IMR-90 (cell line): ENCODE measurements at regions not wholly inside any gene's neighbourhood (a gene's known extent, or its start where the extent isn't known, plus 50 kb on each side); places are given as distances from the start of the nearest gene placed in this dataset.

Experiments used
- ATAC-seq: fragments of 200-7000 bp; cut with Tn5 transposase; 2 replicates; pipeline ENCODE4 v1.9.1; 2020; ENCODE audit warnings: low read depth, mild to moderate bottlenecking, moderate library complexity
- BruUV-seq: library from RNA; stranded (reverse); fragments of 400-500 nt; replicated peaks from 2 replicates; lab custom pipeline; 2021; lab: Mats Ljungman, UMichigan
- CTCF ChIA-PET: fragments of 300-600 bp; formaldehyde crosslinking; extraction: SDS; loops from one replicate; lab custom pipeline; 2021; ENCODE audit warnings: antibody characterized with exemption; lab: Yijun Ruan, JAX
- POLR2A ChIA-PET: fragments of 300-600 bp; sonication (Branson Sonifier 250); formaldehyde crosslinking; loops from one replicate; lab custom pipeline; 2022; ENCODE audit warnings: antibody characterized with exemption; ENCODE audit not compliant: unreplicated experiment; lab: Charles Lee
- DNase-seq: peaks from one replicate; pipeline ENCODE4 v3.0.0; 2013
- H2AFZ ChIP-seq: replicated peaks from 2 replicates; pipeline ENCODE3; 2013; ENCODE audit warnings: low read length, mild to moderate bottlenecking; ENCODE audit not compliant: poor library complexity
- H2AK5ac ChIP-seq: 2 replicates; pipeline ENCODE4 v1.6.1; 2013; ENCODE audit warnings: low read depth, low read length, inconsistent platforms
- H2AK9ac ChIP-seq: replicated peaks from 2 replicates; pipeline ENCODE3; 2013; ENCODE audit warnings: mild to moderate bottlenecking, low read depth, low read length, moderate library complexity; ENCODE audit not compliant: poor library complexity
- H2BK120ac ChIP-seq: 2 replicates; pipeline ENCODE4 v1.6.1; 2013; ENCODE audit warnings: low read depth, low read length, inconsistent platforms
- H2BK15ac ChIP-seq: 3 replicates; pipeline ENCODE4 v1.6.1; 2013; ENCODE audit warnings: low read depth, low read length, inconsistent platforms
- H2BK20ac ChIP-seq: 2 replicates; pipeline ENCODE4 v1.6.1; 2013; ENCODE audit warnings: low read depth, mild to moderate bottlenecking, inconsistent platforms, low read length, moderate library complexity
- H2BK5ac ChIP-seq: 2 replicates; pipeline ENCODE4 v1.6.1; 2013; ENCODE audit warnings: mild to moderate bottlenecking, low read depth, low read length, inconsistent platforms; ENCODE audit not compliant: poor library complexity, severe bottlenecking
- H3K14ac ChIP-seq: replicated peaks from 2 replicates; pipeline ENCODE4 v1.6.1; 2013; ENCODE audit warnings: low read depth, low read length, inconsistent platforms
- H3K18ac ChIP-seq: 2 replicates; pipeline ENCODE4 v1.6.1; 2013; ENCODE audit warnings: low read depth, low read length, control low read depth
- H3K23ac ChIP-seq: 2 replicates; pipeline ENCODE4 v1.6.1; 2013; ENCODE audit warnings: low read depth, low read length, inconsistent platforms
- H3K27ac ChIP-seq: 2 replicates; pipeline ENCODE4 v1.5.1; 2013; ENCODE audit warnings: mild to moderate bottlenecking, control low read depth, low read length; ENCODE audit not compliant: insufficient read depth
- H3K27me3 ChIP-seq: 2 replicates; pipeline ENCODE4 v1.6.1; 2013; ENCODE audit warnings: low read length; ENCODE audit not compliant: control insufficient read depth, insufficient read depth
- H3K36me3 ChIP-seq: 2 replicates; pipeline ENCODE4 v1.6.1; 2013; ENCODE audit warnings: low read length, mixed read lengths; ENCODE audit not compliant: control insufficient read depth, insufficient read depth
- H3K4ac ChIP-seq: 2 replicates; pipeline ENCODE4 v1.6.1; 2013; ENCODE audit warnings: low read depth, low read length, inconsistent platforms
- H3K4me1 ChIP-seq: 2 replicates; pipeline ENCODE4 v1.6.1; 2013; ENCODE audit warnings: low read length, mixed read lengths; ENCODE audit not compliant: control insufficient read depth, insufficient read depth
- H3K4me2 ChIP-seq: 2 replicates; pipeline ENCODE4 v1.6.1; 2013; ENCODE audit warnings: low read depth, mild to moderate bottlenecking, control low read depth, low read length, moderate library complexity
- H3K4me3 ChIP-seq: 2 replicates; pipeline ENCODE4 v1.5.1; 2013; ENCODE audit warnings: low read depth, mild to moderate bottlenecking, control low read depth, low read length, moderate library complexity; ENCODE audit not compliant: insufficient read depth
- H3K56ac ChIP-seq: 2 replicates; pipeline ENCODE4 v1.6.1; 2013; ENCODE audit warnings: low read length, inconsistent platforms; ENCODE audit not compliant: insufficient read depth; ENCODE audit errors: extremely low read depth
- H3K79me1 ChIP-seq, 2 experiments: 2 replicates each; pipeline ENCODE4 v1.6.1; 2013; ENCODE audit warnings: low read length in 2 of 2, inconsistent platforms in 1 of 2, low read depth in 1 of 2
- H3K9ac ChIP-seq: 2 replicates; pipeline ENCODE4 v1.6.1; 2013; ENCODE audit warnings: low read depth, low read length, control low read depth
- H3K9me1 ChIP-seq: 2 replicates; pipeline ENCODE4 v1.6.1; 2013; ENCODE audit warnings: low read length, inconsistent platforms; ENCODE audit not compliant: insufficient read depth
- H3K9me3 ChIP-seq: 2 replicates; pipeline ENCODE4 v1.6.1; 2013; ENCODE audit warnings: low read length; ENCODE audit not compliant: control insufficient read depth, insufficient read depth
- H4K20me1 ChIP-seq: 2 replicates; pipeline ENCODE4 v1.6.1; 2013; ENCODE audit warnings: low read length, inconsistent platforms; ENCODE audit not compliant: insufficient read depth
- H4K5ac ChIP-seq: 2 replicates; pipeline ENCODE4 v1.6.1; 2013; ENCODE audit warnings: mild to moderate bottlenecking, low read depth, low read length, control low read depth
- H4K8ac ChIP-seq, 2 experiments: 2 replicates each; pipeline ENCODE4 v1.6.1; 2013; ENCODE audit warnings: low read depth in 2 of 2, low read length in 2 of 2, control low read depth in 1 of 2, inconsistent platforms in 1 of 2
- H4K91ac ChIP-seq: 2 replicates; pipeline ENCODE4 v1.6.1; 2013; ENCODE audit warnings: low read depth, low read length, inconsistent platforms; ENCODE audit not compliant: insufficient read depth
- CEBPB ChIP-seq: IDR thresholded peaks from 2 replicates; pipeline ENCODE4 v1.6.1; 2012; ENCODE audit warnings: low read depth, low read length, improper control_type of control experiment
- CHD1 ChIP-seq: IDR thresholded peaks from 2 replicates; pipeline ENCODE4 v1.6.1; 2012; ENCODE audit warnings: low read depth, low read length, improper control_type of control experiment
- POLR2A ChIP-seq: IDR thresholded peaks from 2 replicates; pipeline ENCODE4 v1.6.1; 2012; ENCODE audit warnings: mild to moderate bottlenecking, low read depth, low read length
- WGBS, 2 experiments: methylation state at CpG; one replicate each; pipeline versions ENCODE4 v1.1.5 to v1.1.7; 2013; ENCODE audit warnings: missing lambda C conversion rate in 2 of 2; ENCODE audit not compliant: insufficient read length in 1 of 2; ENCODE audit errors: extremely low coverage in 2 of 2; 5-methylcytosine and 5-hydroxymethylcytosine counted together
- dilution Hi-C: fragments of 300-500 bp; cut with HindIII; formaldehyde crosslinking; loops from one replicate; pipeline ENCODE4 v1.14.3; 2018; ENCODE audit warnings: low sequenced_read_pairs; ENCODE audit not compliant: unreplicated experiment
- in situ Hi-C: fragments of 300-500 bp; cut with MboI; formaldehyde crosslinking; loops from 3 replicates; pipeline ENCODE4 v1.14.3; 2019; ENCODE audit warnings: low sequenced_read_pairs, inconsistent platforms, mixed read lengths
- intact Hi-C: fragments of 100-400 bp; cut with micrococcal nuclease; formaldehyde crosslinking; loops from 2 replicates; pipeline ENCODE4 v1.10.0; 2022

DNA sequence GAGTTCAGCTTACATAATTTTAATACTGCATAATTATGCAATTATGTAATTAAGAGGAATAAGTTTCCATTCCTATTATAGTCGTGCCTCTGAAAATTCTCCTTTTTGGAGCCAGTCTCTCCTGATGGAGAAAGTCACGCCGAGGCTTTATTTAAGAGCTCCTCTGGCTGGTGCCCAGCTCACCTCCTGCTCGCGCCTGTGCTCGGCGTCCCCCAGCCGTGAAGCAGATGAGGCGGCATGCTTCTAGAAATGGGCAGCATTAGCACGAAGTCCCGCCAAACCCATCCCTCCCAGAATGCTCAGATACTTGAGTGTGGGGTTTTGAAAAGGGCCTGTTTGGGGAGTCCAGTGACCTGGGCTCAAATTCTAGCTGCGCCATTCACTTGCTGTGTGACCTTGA, 153.0 kb downstream of the PHETA1 start:
- Histone ChIP-seq H3K4me2 (no peak overlapping the region), H3K4ac (no peak overlapping the region), H3K4me3 (no peak overlapping the region), H2BK15ac (no peak overlapping the region), H4K8ac (no peak overlapping the region), H3K9me1 (no peaks in the 10 kb centered on the region), H3K56ac (no peak overlapping the region), H2BK120ac (no peak overlapping the region), H3K79me1 (no peaks in the 10 kb centered on the region), H3K36me3 (no peaks in the 10 kb centered on the region), H4K5ac (no peak overlapping the region), H3K14ac (no peak overlapping the region), H4K20me1 (no peaks in the 10 kb centered on the region), H3K4me1 (no peaks in the 10 kb centered on the region), H3K9me3 (no peaks in the 10 kb centered on the region), H3K27me3 (no peaks in the 10 kb centered on the region; the same call in 1 of the 2 replicates), H3K9ac (no peak overlapping the region), H2BK20ac (no peak overlapping the region), H2BK5ac (no peak overlapping the region), H3K18ac (no peak overlapping the region), H4K91ac (no peak overlapping the region), H2AFZ (no peak overlapping the region), H2AK9ac (no peak overlapping the region), H3K27ac (no peak overlapping the region), H2AK5ac (no peak overlapping the region), H3K23ac (no peak overlapping the region)
- dilution Hi-C loops = no loop called here
- TF ChIP-seq POLR2A (no peak), CHD1 (no peak), CEBPB (no peak)
- in situ Hi-C loops = no loop called here
- DNase-seq (no peak), ATAC-seq (no peak)
- no TSS peak for BruUV-seq
- intact Hi-C loops = no loop called here
- ChIA-PET CTCF (no interaction called here), POLR2A (no interaction called here)
- WGBS, 2 experiments = no CpG with 5 or more reads among the region's 12 CpGs
